ENCODE measurements at regions not wholly inside any gene's neighbourhood (a gene's known extent, or its start where the extent isn't known, plus 50 kb on each side); places are given as distances from the start of the nearest gene placed in this dataset.

DNA sequence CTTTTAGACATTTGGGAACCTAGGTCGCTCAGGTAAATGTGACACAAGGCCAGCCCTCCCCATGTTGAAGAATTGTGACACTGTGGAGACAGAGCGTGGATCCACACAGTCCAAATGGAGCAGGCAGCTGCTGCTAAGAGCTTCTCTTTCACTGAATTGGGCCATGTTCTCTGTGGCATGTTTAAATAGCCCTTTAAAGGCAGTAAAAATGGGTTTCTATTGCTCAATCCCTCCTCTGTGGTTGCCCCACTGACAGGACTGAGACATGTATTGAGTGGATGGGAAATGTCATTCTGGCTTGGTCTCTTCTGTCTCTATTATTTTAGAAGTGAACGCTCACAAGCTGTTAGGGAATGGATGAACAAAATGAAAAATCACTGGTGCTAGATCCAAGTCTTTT lies 84.0 kb upstream of the PRICKLE1 start:
- Histone ChIP-seq H3K27me3 (ENCODE audit: insufficient read depth, low read length) (no peaks in the 10 kb centered on the region), H3K4ac (ENCODE audit: low read depth, low read length) (no peak overlapping the region), H2BK5ac (ENCODE audit: insufficient read length, low read length) (no peak overlapping the region), H3K23me2 (ENCODE audit: insufficient read length, low read depth, low read length, poor library complexity, severe bottlenecking) (no peaks in the 10 kb centered on the region), H4K20me1 (ENCODE audit: control insufficient read depth, insufficient read depth, insufficient read length) (no peaks in the 10 kb centered on the region), H3K9me3 (ENCODE audit: control insufficient read depth, low read depth, low read length) (no peaks in the 10 kb centered on the region), H3K79me2 (ENCODE audit: insufficient read depth, low read length) (0 out of 2 replicates have a peak, but pooled peaks cover 2% of the 10 kb centered on the region), H2BK20ac (ENCODE audit: low read depth, low read length, poor library complexity, severe bottlenecking) (no peak overlapping the region), H2AFZ (ENCODE audit: low read length) (no peak overlapping the region), H3K18ac (ENCODE audit: insufficient read length, low read depth, low read length) (no peak overlapping the region), H3K9ac (ENCODE audit: extremely low read depth, insufficient read length, low read length) (no peak overlapping the region), H2BK12ac (ENCODE audit: insufficient read length, low read depth, low read length) (no peak overlapping the region), H3K14ac (ENCODE audit: insufficient read depth, low read length) (no peak overlapping the region), H3K79me1 (ENCODE audit: insufficient read depth, low read depth, low read length, poor library complexity, severe bottlenecking) (no peaks in the 10 kb centered on the region), H2AK5ac (ENCODE audit: insufficient read length, low read length) (no peak overlapping the region), H2BK15ac (ENCODE audit: low read depth, low read length) (no peak overlapping the region), H3K56ac (ENCODE audit: insufficient read length, low read depth, low read length) (no peak overlapping the region), H3T11ph (ENCODE audit: low read length) (no peak overlapping the region), H3K27ac (ENCODE audit: insufficient read length, low read depth, low read length) (no peak overlapping the region), H3K4me1 (ENCODE audit: insufficient read depth, low read length) (peaks cover 4% of the 10 kb centered on the region; the same call in 1 of the 2 replicates), H4K8ac (replicated peaks; ENCODE audit: insufficient read length, low read depth, low read length) (no peak overlapping the region), H4K91ac (ENCODE audit: insufficient read length, low read depth, low read length) (no peak overlapping the region), H3K4me2 (ENCODE audit: insufficient read depth, insufficient read length, low read length) (no peak overlapping the region), H2BK120ac (ENCODE audit: low read depth, low read length, poor library complexity, severe bottlenecking) (no peak overlapping the region), H3K23ac (ENCODE audit: insufficient read length, low read depth, low read length) (no peak overlapping the region), H4K5ac (ENCODE audit: insufficient read length, low read depth, low read length) (no peak overlapping the region)
- H3K27me3 Mint-ChIP-seq (ENCODE audit: low read depth), result 0 out of 2 replicates have a peak, but pooled peaks cover 1% of the 10 kb centered on the region
- H3K9me3 Mint-ChIP-seq, result peaks cover 0 to 4% of the 10 kb centered on the region in 2 experiments; a peak in 3 of 5 replicates
- H3K4me3 Mint-ChIP-seq, result no peak overlapping the region
- WGBS (ENCODE audit: extremely low coverage, insufficient read length, low lambda C conversion rate), result no CpG with 5 or more reads among the region's 3 CpGs
- no peak overlapping the region; a peak in 1 of 7 replicates for H3K27ac Mint-ChIP-seq
- H3K4me1 Mint-ChIP-seq, result peaks cover 31 to 35% of the 10 kb centered on the region in 2 experiments
- H3K36me3 Mint-ChIP-seq (ENCODE audit: insufficient read depth in 1 of 3, low read depth in 3 of 3), result peaks cover 0 to 10% (median 0%) of the 10 kb centered on the region in 3 experiments; a peak in 3 of 7 replicates
- TF ChIP-seq, protein P1, sequence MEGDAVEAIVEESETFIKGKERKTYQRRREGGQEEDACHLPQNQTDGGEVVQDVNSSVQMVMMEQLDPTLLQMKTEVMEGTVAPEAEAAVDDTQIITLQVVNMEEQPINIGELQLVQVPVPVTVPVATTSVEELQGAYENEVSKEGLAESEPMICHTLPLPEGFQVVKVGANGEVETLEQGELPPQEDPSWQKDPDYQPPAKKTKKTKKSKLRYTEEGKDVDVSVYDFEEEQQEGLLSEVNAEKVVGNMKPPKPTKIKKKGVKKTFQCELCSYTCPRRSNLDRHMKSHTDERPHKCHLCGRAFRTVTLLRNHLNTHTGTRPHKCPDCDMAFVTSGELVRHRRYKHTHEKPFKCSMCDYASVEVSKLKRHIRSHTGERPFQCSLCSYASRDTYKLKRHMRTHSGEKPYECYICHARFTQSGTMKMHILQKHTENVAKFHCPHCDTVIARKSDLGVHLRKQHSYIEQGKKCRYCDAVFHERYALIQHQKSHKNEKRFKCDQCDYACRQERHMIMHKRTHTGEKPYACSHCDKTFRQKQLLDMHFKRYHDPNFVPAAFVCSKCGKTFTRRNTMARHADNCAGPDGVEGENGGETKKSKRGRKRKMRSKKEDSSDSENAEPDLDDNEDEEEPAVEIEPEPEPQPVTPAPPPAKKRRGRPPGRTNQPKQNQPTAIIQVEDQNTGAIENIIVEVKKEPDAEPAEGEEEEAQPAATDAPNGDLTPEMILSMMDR (conservative IDR thresholded peaks at IDR 0.05), result no peak
- no peak for DNase-seq
